GM23248 (cell line): ENCODE measurements at regions not wholly inside any gene's neighbourhood (a gene's known extent, or its start where the extent isn't known, plus 50 kb on each side); places are given as distances from the start of the nearest gene placed in this dataset.
A peak's percentile ranks its signal among the peaks of the same experiment; 100 is the strongest.

ENCODE experiments used
- DNase-seq: peaks from one replicate; pipeline ENCODE4 v3.0.0-alpha.2; 2015
- H2AFZ ChIP-seq: fragments of 200-600 bp; sonication (generic); 2 replicates; pipeline ENCODE4 v1.6.1; 2016; ENCODE audit warnings: antibody characterized with exemption
- H3F3A ChIP-seq: fragments of 200-600 bp; sonication (generic); 2 replicates; pipeline ENCODE4 v1.6.1; 2016; ENCODE audit warnings: mild to moderate bottlenecking, antibody characterized with exemption, mixed run types; ENCODE audit not compliant: insufficient read depth
- H3K27ac ChIP-seq: fragments of 200-600 bp; sonication (generic); 2 replicates; pipeline ENCODE4 v1.5.1; 2016; ENCODE audit warnings: mild to moderate bottlenecking
- H3K27me3 ChIP-seq: fragments of 200-600 bp; sonication (generic); replicated peaks from 2 replicates; pipeline ENCODE4 v1.6.1; 2016; ENCODE audit warnings: mild to moderate bottlenecking; ENCODE audit not compliant: insufficient read depth
- H3K36me3 ChIP-seq: fragments of 200-600 bp; sonication (generic); 2 replicates; pipeline ENCODE4 v1.6.1; 2016; ENCODE audit warnings: low read depth, mild to moderate bottlenecking
- H3K4me1 ChIP-seq: fragments of 200-600 bp; sonication (generic); 2 replicates; pipeline ENCODE4 v1.6.1; 2016; ENCODE audit warnings: mild to moderate bottlenecking; ENCODE audit not compliant: insufficient read depth
- H3K4me2 ChIP-seq: fragments of 200-600 bp; sonication (generic); one replicate; pipeline ENCODE4 v1.6.1; 2016; ENCODE audit warnings: mild to moderate bottlenecking; ENCODE audit not compliant: unreplicated experiment
- H3K4me3 ChIP-seq: fragments of 200-600 bp; sonication (generic); 2 replicates; pipeline ENCODE4 v1.5.1; 2016; ENCODE audit warnings: mild to moderate bottlenecking
- H3K79me2 ChIP-seq: fragments of 200-600 bp; sonication (generic); 2 replicates; pipeline ENCODE4 v1.6.1; 2016; ENCODE audit warnings: mild to moderate bottlenecking; ENCODE audit not compliant: insufficient read depth
- H3K9ac ChIP-seq: fragments of 200-600 bp; sonication (generic); 2 replicates; pipeline ENCODE4 v1.6.1; 2016; ENCODE audit warnings: mild to moderate bottlenecking
- H3K9me2 ChIP-seq: fragments of 200-600 bp; sonication (generic); 2 replicates; pipeline ENCODE4 v1.6.1; 2016; ENCODE audit warnings: mixed run types, mild to moderate bottlenecking, moderate library complexity; ENCODE audit not compliant: insufficient read depth
- H3K9me3 ChIP-seq: fragments of 200-600 bp; sonication (generic); one replicate; pipeline ENCODE4 v1.6.1; 2017; ENCODE audit warnings: low read depth
- H4K20me1 ChIP-seq: fragments of 200-600 bp; sonication (generic); 2 replicates; pipeline ENCODE4 v1.6.0; 2016; ENCODE audit not compliant: insufficient read depth
- EZH2 ChIP-seq: fragments of 200-600 bp; sonication (generic); IDR thresholded peaks from 2 replicates; pipeline ENCODE4 v1.6.1; 2018; ENCODE audit warnings: antibody characterized with exemption, mild to moderate bottlenecking; ENCODE audit not compliant: insufficient read depth, poor library complexity, severe bottlenecking
- EZH2phosphoT487 ChIP-seq: fragments of 200-600 bp; sonication (generic); IDR thresholded peaks from 2 replicates; pipeline ENCODE4 v1.6.1; 2018; ENCODE audit warnings: antibody characterized with exemption, moderate library complexity, mild to moderate bottlenecking, low read depth; ENCODE audit not compliant: insufficient read depth
- WGBS, 2 experiments: methylation state at CpG; one replicate each; pipeline ENCODE4 v1.1.6; 2015 to 2017; ENCODE audit warnings: low lambda C conversion rate in 2 of 2, low coverage in 1 of 2; ENCODE audit errors: missing lambda C conversion rate in 2 of 2; 5-methylcytosine and 5-hydroxymethylcytosine counted together
- in situ Hi-C: fragments of 300-500 bp; cut with MboI; formaldehyde crosslinking; loops from 2 replicates; pipeline ENCODE4 v1.15.0; 2020

DNA sequence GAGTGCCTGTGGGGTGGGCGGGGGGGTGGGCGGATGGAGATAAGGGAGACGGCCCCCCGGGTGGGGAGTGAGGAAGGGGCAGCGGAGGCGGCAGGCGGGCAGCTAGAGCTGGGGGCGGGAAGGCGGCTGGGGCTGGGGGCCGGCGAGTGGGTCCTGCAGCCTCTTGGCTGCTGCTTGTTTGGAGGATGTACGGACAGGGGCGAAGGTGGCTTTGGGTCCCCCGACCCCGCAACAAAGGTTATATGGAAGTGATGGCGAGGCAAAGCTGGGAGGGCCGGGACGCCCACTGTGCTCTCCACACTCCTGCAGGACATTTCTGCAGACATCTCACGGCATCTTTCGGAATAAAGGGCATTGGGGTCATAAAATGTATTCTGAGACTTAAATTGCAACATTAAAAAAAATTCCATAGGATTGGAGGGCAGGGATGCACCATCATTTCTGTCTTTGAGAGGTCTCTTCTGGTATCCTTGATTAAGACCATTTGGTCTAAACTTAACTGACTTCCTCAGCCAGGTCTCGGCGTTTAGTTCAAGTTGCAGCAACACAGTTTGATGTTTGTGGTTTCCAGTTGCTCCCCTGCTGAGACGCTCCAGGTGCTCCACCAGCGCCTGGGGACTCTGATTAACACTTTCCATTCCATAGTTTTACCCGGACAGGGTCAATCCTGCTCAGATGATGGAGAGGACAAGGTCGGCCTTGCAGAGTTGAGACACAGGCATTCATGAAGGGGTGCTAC lies 101.6 kb upstream of the SSBP2 start:
- in situ Hi-C loops, result no loop called here
- Histone ChIP-seq H3K79me2 (no peaks in the 10 kb centered on the region), H3K9ac (peak overlapping the region; percentile 84), H3K4me2 (peak overlapping the region; percentile 77), H3K4me1 (peaks cover 27% of the 10 kb centered on the region), H3F3A (peaks cover 12% of the 10 kb centered on the region), H2AFZ (peak overlapping the region; percentile 82), H3K4me3 (peak overlapping the region; percentile 75), H3K27ac (peak overlapping the region; percentile 93), H3K9me2 (no peaks in the 10 kb centered on the region), H3K27me3 (no peaks in the 10 kb centered on the region), H3K36me3 (no peaks in the 10 kb centered on the region), H4K20me1 (no peaks in the 10 kb centered on the region), H3K9me3 (no peaks in the 10 kb centered on the region)
- WGBS, 2 experiments, result 7 to 9% methylated on average over 15 to 26 of the region's 26 CpGs
- TF ChIP-seq EZH2phosphoT487 (no peak), EZH2 (no peak)
- DNase-seq, result peak; percentile 36

- no peak for TF ChIP-seq EZH2phosphoT487
- no peak for TF ChIP-seq EZH2
- peak overlapping the region; percentile 93 for H3K27ac ChIP-seq
- peak overlapping the region; percentile 91 for H3K4me2 ChIP-seq
- no peaks in the 10 kb centered on the region for H4K20me1 ChIP-seq
- in situ Hi-C loops, result no loop called here
- H3K9me3 ChIP-seq, result no peaks in the 10 kb centered on the region
- peak; percentile 96 for DNase-seq
- peak overlapping the region; percentile 75 for H3K4me3 ChIP-seq
- H3K27me3 ChIP-seq, result no peaks in the 10 kb centered on the region
- peak overlapping the region; percentile 96 for H2AFZ ChIP-seq
- H3K9me2 ChIP-seq, result no peaks in the 10 kb centered on the region
- H3K4me1 ChIP-seq, result peaks cover 27% of the 10 kb centered on the region
- 1% methylated on average over 31 of the region's 31 CpGs for WGBS, 2 experiments
- peak overlapping the region; percentile 84 for H3K9ac ChIP-seq
- H3K79me2 ChIP-seq, result no peaks in the 10 kb centered on the region
- peaks cover 12% of the 10 kb centered on the region for H3F3A ChIP-seq
- H3K36me3 ChIP-seq, result no peaks in the 10 kb centered on the region
These were observed 100.7 kb upstream of the SSBP2 start for GRCh38 chr5:81851481-81852178.

GRCh38 chr5:81850501-81851357 lies 99.8 kb upstream of the SSBP2 start:
- TF ChIP-seq EZH2, result no peak
- TF ChIP-seq EZH2phosphoT487, result no peak
- Histone ChIP-seq H3K79me2 (no peaks in the 10 kb centered on the region), H3K4me2 (peak overlapping the region; percentile 91), H3F3A (peaks cover 12% of the 10 kb centered on the region), H3K9me3 (no peaks in the 10 kb centered on the region), H3K27me3 (no peaks in the 10 kb centered on the region), H3K36me3 (no peaks in the 10 kb centered on the region), H3K4me1 (peaks cover 27% of the 10 kb centered on the region), H3K27ac (peak overlapping the region; percentile 93), H3K9ac (peak overlapping the region; percentile 84), H2AFZ (peak overlapping the region; percentile 96), H3K4me3 (peak overlapping the region; percentile 75), H4K20me1 (no peaks in the 10 kb centered on the region), H3K9me2 (no peaks in the 10 kb centered on the region)
- peak; percentile 53 for DNase-seq
- in situ Hi-C loops, result no loop called here
- 49 to 50% methylated on average over 6 of the region's 6 CpGs for WGBS, 2 experiments

DNA sequence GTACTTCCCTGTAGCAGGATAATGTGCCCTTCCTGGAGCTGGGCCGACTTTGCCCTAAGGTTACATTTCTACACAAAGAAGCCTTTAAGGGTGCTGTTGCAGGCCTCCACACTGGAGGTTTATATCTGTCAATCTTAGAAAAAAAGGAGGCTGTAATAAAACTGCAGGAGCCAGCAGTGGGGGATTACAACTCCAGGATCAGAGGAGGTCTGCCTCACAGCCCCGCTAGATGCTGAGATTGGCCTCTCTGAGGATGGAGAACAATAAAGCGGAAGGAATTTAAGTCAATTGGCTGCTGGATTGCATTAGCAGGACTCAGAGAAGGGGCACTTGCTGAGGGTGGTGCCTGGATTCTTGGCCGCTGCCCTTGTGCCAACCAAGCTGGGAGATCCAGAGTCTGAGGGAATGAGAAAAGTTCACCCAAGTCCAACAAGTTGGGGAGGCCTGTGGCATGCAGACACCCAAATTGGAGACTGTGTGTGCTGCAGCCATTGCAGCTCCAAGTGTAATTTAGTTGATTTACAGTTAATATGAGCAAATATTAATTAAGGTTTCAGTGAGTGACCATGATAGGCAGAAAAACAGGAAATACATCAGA lies 99.0 kb upstream of the SSBP2 start:
- Histone ChIP-seq H3K4me2 (peak overlapping the region; percentile 14), H3K9me3 (no peaks in the 10 kb centered on the region), H3K79me2 (no peaks in the 10 kb centered on the region), H2AFZ (peak overlapping the region; percentile 96; the same call in 1 of the 2 replicates), H3K27ac (no peak overlapping the region), H3K9me2 (no peaks in the 10 kb centered on the region), H4K20me1 (no peaks in the 10 kb centered on the region), H3K9ac (no peak overlapping the region), H3K4me3 (no peak overlapping the region), H3F3A (peaks cover 12% of the 10 kb centered on the region), H3K4me1 (peaks cover 26% of the 10 kb centered on the region), H3K27me3 (no peaks in the 10 kb centered on the region), H3K36me3 (no peaks in the 10 kb centered on the region)
- WGBS, 2 experiments, result 87 to 97% methylated on average over 4 of the region's 4 CpGs
- in situ Hi-C loops, result loop anchor here (10.0 kb wide), 1 partner anchor 345 kb away; no protein-coding TSS in a partner anchor
- no peak for DNase-seq
- TF ChIP-seq EZH2phosphoT487 (no peak), EZH2 (no peak)
